ENCODE measurements at regions not wholly inside any gene's neighbourhood (a gene's known extent, or its start where the extent isn't known, plus 50 kb on each side); places are given as distances from the start of the nearest gene placed in this dataset.

DNA sequence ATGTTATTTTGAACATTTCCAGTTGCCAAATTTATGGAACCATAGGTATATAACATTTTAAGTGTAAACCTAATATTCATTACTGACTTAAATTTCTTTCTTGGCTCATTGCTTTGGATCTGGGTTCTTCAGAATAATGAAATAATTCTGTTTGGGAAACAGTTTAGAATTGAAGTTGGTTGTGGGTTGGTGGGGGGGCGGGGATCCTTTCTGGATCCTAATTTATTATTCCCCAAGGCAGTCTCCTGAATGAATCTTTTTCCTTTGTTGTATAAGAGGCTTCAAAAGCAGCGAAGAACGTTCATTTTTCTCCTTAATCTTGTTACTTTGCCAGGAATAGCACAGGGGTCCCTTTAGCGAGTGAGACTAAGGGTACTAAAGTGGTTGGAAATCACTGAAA lies 325.5 kb downstream of the FOXG1 start (continued):
- TF ChIP-seq, protein P1, sequence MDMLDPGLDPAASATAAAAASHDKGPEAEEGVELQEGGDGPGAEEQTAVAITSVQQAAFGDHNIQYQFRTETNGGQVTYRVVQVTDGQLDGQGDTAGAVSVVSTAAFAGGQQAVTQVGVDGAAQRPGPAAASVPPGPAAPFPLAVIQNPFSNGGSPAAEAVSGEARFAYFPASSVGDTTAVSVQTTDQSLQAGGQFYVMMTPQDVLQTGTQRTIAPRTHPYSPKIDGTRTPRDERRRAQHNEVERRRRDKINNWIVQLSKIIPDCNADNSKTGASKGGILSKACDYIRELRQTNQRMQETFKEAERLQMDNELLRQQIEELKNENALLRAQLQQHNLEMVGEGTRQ (IDR thresholded peaks at IDR 0.05; ENCODE audit: low read length) = no peak
- TF ChIP-seq CHD1 (IDR thresholded peaks at IDR 0.05; ENCODE audit: low read depth, low read length) = no peak
- no peak for TF ChIP-seq BACH1 (IDR thresholded peaks at IDR 0.05; ENCODE audit: low read length)
- no peak for TF ChIP-seq E2F6 (IDR thresholded peaks at IDR 0.05)
